ENCODE measurements at regions not wholly inside any gene's neighbourhood (a gene's known extent, or its start where the extent isn't known, plus 50 kb on each side); places are given as distances from the start of the nearest gene placed in this dataset.

- TF ChIP-seq CTCF (IDR thresholded peaks at IDR 0.05; ENCODE audit: low read length, missing control alignments), result no peak
- no peak for DNase-seq (ENCODE audit: low read depth)
- H3K4me3 ChIP-seq (replicated peaks; ENCODE audit: low read depth, low read length), result no peak overlapping the region
Measured at GRCh38 chr7:52958621-52959140, 76.8 kb upstream of the POM121L12 start.

GRCh38 chr7:52956379-52956915 is 79.0 kb upstream of the POM121L12 start:
- no peak for DNase-seq (ENCODE audit: low read depth)
- no peak overlapping the region for H3K4me3 ChIP-seq (replicated peaks; ENCODE audit: low read depth, low read length)
- TF ChIP-seq CTCF (IDR thresholded peaks at IDR 0.05; ENCODE audit: low read length, missing control alignments), result no peak

GRCh38 chr7:52955522-52955921 is 79.9 kb upstream of the POM121L12 start:
- no peak overlapping the region for H3K4me3 ChIP-seq (replicated peaks; ENCODE audit: low read depth, low read length)
- no peak for DNase-seq (ENCODE audit: low read depth)
- TF ChIP-seq CTCF (IDR thresholded peaks at IDR 0.05; ENCODE audit: low read length, missing control alignments), result no peak

GRCh38 chr7:52944921-52945320 is 90.5 kb upstream of the POM121L12 start:
- DNase-seq (ENCODE audit: low read depth), result peak; percentile 1
- no peak for TF ChIP-seq CTCF (IDR thresholded peaks at IDR 0.05; ENCODE audit: low read length, missing control alignments)
- H3K4me3 ChIP-seq (replicated peaks; ENCODE audit: low read depth, low read length), result no peak overlapping the region

- no peak overlapping the region for H3K4me3 ChIP-seq (replicated peaks; ENCODE audit: low read depth, low read length)
- no peak for TF ChIP-seq CTCF (IDR thresholded peaks at IDR 0.05; ENCODE audit: low read length, missing control alignments)
- no peak for DNase-seq (ENCODE audit: low read depth)
Measured at GRCh38 chr7:52940481-52940880, 95.0 kb upstream of the POM121L12 start.

- no peak overlapping the region for H3K4me3 ChIP-seq (replicated peaks; ENCODE audit: low read depth, low read length)
- TF ChIP-seq CTCF (IDR thresholded peaks at IDR 0.05; ENCODE audit: low read length, missing control alignments), result no peak
- no peak for DNase-seq (ENCODE audit: low read depth)
Measured at GRCh38 chr7:52938455-52939133, 96.8 kb upstream of the POM121L12 start.

- no peak for DNase-seq (ENCODE audit: low read depth)
- no peak overlapping the region for H3K4me3 ChIP-seq (replicated peaks; ENCODE audit: low read depth, low read length)
- TF ChIP-seq CTCF (IDR thresholded peaks at IDR 0.05; ENCODE audit: low read length, missing control alignments), result no peak
Measured at GRCh38 chr7:52936750-52937149, 98.7 kb upstream of the POM121L12 start.
